H1 (cell line): ENCODE measurements at regions not wholly inside any gene's neighbourhood (a gene's known extent, or its start where the extent isn't known, plus 50 kb on each side); places are given as distances from the start of the nearest gene placed in this dataset.

Experiments used
- CEBPB ChIP-seq: IDR thresholded peaks from 2 replicates; pipeline ENCODE4 v1.6.1; 2012; ENCODE audit warnings: low read depth, low read length
- RAD21 ChIP-seq, 2 experiments: IDR thresholded peaks in 1 of 2; conservative IDR thresholded peaks in 1 of 2; 2 replicates each; pipeline ENCODE4 v1.6.1; 2011; ENCODE audit warnings: low read depth in 2 of 2, low read length in 2 of 2, improper control_type of control experiment in 1 of 2, inconsistent platforms in 1 of 2, mild to moderate bottlenecking in 1 of 2, moderate library complexity in 1 of 2
- SIRT6 ChIP-seq: IDR thresholded peaks from one replicate; pipeline ENCODE4 v1.7.1; 2012; ENCODE audit warnings: low read length, inconsistent platforms

- TF ChIP-seq RAD21 (IDR thresholded peaks at IDR 0.05 in 1 of 2, conservative IDR thresholded peaks at IDR 0.05 in 1 of 2; ENCODE audit: low read depth in 2 of 2, low read length in 2 of 2) = no peak
- TF ChIP-seq SIRT6 = no peak
- no peak for TF ChIP-seq CEBPB
These were observed 878.9 kb upstream of the SEL1L start (continued) for GRCh38 chr14:82412545-82412944.
